IPS DF 4.7 (cell line): ENCODE measurements at regions not wholly inside any gene's neighbourhood (a gene's known extent, or its start where the extent isn't known, plus 50 kb on each side); places are given as distances from the start of the nearest gene placed in this dataset.
"Not testable (repeated sequence)": the region's sequence is repeated elsewhere in the genome, so short reads cannot be mapped to it uniquely, and the experiment has no call there.

Experiments used
- DNase-seq: peaks from one replicate; pipeline ENCODE4 v3.0.0-alpha.2; 2013; ENCODE audit warnings: low spot score; ENCODE audit errors: extremely low read depth

- DNase-seq: no peak
Observed at GRCh38 chr5:101662263-101662662, 633.8 kb downstream of the SLCO4C1 start.

GRCh38 chr5:101658433-101658832, 637.7 kb downstream of the SLCO4C1 start:
- DNase-seq: no peak

- DNase-seq: no peak
Observed at GRCh38 chr5:101653996-101654395, 642.1 kb downstream of the SLCO4C1 start.

DNA sequence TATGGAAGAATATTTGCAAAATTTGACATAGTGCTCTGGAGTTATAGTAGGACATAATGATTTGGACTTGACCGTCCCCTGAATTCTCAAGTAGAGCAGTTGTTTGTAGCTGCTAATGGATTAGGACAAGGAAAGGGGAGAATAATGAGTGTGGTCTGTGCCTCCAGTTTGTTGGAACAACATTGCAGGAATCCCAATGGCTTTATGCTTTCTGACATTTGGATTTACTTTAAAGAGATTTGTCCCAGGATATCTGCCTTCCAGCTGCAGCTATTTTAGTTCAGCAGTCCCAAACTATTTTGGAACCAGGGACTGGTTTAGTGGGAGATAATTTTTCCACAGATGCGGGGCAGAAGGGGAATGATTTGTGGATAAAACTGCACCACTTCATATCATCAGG, 648.2 kb downstream of the SLCO4C1 start:
- DNase-seq: no peak

DNA sequence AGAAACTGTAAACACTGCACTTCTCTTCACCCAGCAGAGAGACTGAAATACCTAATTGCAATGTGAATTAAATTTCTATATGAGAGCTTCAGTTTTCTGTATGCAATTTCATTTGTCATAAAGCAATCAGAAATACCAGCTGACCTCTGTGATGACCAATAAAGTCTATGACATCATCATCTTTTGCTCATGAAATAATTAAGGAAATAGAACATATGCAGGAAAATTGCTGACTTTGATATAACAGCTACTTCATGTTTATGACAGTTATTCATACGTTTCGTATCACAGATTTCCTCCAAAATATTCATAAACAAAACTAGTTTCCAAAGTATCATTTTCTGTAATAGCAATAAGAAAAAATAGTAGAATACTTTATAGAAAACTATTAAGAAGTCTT, 652.3 kb downstream of the SLCO4C1 start:
- DNase-seq: no peak

DNA sequence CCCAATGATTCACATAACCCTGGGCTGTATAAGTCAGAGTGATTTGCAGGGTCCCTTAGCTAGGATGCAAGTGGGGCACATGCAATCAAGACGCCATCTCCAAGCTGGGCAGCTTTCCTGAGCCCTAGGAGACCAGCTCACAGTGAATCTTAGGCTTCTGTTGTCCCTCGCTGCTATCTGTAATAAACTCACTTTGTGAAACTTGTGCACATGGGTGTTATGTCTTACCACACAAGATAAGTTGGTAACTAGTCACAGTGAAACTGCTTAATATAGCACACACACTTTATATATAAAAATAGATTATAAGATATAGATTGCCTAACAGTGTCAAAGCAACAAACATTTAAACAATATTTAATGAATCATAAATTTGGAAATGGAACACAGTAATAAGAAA, 658.5 kb downstream of the SLCO4C1 start:
- no peak for DNase-seq

DNA sequence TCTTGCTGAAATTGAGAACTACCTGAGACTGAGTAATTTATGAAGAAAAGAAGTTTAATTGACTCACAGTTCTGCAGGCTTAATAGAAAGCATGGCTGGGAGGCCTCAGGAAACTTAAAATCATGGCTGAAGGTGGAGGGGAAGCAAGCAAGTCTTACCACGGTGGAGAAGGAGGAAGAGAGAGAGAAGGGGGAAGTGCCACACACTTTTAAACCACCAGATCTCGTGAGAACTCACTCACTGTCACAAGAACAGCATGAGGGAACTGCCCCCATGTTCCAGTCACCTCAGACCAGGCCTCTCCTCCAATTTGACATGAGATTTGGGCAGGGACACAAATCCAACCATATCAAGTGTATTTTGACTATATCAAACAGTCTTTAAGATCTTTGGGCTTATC, 668.3 kb downstream of the SLCO4C1 start:
- not testable (repeated sequence) for DNase-seq

DNA sequence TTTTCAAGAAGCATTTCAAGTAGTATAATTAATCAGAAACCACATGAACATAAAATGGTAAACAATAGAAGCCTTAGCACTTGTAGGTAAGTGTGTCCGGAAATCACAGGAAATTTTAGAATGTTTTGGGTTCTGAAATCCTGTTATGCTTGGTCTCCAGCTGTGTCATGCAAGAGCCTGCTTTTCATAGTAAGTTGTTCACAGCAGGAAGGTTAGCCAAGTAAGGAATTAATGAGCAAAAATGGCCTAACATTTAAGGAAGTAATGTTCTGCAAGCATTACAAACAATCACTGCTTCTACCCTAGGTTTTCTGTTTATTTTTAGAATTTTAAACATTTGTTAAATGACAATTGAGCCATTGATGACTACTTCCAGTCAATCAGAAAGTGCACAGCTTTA, 669.5 kb downstream of the SLCO4C1 start:
- DNase-seq: peak; percentile 33

- DNase-seq: no peak
Observed at GRCh38 chr5:101611039-101611438, 685.0 kb downstream of the SLCO4C1 start.

DNA sequence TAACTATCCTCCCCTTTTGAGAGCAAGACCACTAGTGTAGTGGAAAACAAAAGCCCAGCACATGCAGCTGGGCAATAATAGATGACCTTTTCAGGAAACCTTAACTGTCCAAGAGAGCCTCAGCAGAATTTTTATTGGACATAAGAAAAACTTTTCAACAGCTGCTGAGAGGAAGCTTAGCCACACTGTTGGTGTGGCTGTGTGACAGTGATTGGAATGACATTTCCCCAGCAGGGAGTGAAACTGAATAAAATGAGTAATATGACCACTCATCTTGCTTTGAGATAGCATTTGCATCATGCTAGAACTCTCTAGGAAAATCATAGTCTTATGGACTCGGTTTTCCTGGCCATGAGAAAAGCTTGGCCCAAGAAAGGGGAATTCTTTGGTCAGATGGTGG, 687.8 kb downstream of the SLCO4C1 start:
- no peak for DNase-seq

DNA sequence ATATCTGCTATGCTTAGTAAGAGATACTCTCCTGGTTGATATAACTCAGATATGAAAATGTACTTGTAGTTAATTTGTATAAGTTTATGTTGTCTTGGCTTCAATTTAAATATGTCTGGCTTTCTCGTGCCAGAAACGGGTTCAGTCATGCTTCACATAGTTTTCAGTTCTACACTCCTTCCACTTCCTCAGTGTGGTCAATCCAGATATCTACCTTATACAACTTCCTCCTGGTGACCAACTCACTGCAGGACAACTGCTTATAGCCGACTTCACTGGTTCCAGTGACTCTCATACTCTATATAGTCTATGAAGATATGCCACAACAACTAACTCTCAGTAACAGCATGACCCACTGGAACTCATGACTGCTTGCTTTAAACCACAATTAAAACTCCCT, 690.4 kb downstream of the SLCO4C1 start:
- no peak for DNase-seq

GRCh38 chr5:101600614-101601013, 695.5 kb downstream of the SLCO4C1 start:
- DNase-seq: no peak

DNA sequence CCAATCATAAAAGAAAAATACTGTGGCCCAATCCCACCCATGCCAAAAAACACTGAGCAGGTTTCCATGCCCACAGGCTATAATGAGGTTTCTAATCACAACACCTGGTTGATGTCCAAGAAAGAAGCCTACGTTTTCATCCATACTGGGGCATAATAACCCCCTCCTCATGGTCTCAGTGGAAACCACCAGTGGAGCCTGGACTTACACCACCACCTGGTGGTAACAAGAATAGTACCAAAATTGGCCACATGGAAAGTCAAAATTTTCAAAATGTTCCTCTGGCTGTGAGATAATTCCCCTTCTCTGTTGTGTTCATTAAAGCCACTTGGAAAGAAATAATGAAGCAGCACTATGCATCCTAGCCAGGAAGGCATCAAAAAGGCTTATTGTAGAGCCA, 687.3 kb upstream of the ST8SIA4 start:
- no peak for DNase-seq

- no peak for DNase-seq
Observed at GRCh38 chr5:101585366-101585765, 682.3 kb upstream of the ST8SIA4 start.

- no peak for DNase-seq
Observed at GRCh38 chr5:101580591-101580990, 677.5 kb upstream of the ST8SIA4 start.

DNA sequence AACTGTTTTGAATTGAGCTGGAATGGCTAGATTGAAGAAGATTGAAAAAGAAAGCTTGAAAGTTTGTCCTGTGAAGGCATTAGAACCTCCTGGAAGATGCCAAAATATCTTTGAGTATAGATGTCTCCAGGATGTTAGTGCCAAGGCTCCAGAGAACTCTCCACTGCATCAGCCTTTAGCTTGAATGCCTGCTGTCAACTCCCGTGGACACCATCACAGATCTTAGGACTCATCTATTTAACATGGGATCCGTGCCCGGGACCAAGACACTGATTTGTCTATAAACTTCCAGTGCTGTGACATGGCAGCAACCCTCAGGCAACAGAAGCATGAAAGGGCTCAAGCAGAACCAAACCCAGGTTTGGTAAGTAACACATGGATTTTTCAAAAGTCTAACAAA, 670.9 kb upstream of the ST8SIA4 start:
- no peak for DNase-seq

- DNase-seq: peak; percentile 11
Observed at GRCh38 chr5:101561018-101561417, 657.9 kb upstream of the ST8SIA4 start.

- DNase-seq: no peak
Observed at GRCh38 chr5:101543780-101544179, 640.7 kb upstream of the ST8SIA4 start.

DNA sequence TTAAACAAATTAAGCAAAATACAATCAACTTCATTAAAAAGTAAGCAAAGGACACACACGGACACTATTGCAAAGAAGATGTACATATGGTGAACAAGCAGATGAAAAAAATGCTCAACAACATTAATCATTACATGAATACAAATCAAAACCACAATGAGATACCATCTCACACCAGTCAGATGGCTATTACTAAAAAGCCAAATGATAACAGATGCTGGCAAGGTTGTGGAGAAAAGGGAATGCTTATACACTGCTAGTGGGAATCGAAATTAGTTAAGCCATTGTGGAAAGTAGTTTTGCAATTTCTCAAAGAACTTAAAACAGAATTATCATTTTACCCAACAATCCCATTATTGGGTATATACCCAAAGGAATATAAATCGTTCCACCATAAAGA, 636.2 kb upstream of the ST8SIA4 start:
- no peak for DNase-seq

DNA sequence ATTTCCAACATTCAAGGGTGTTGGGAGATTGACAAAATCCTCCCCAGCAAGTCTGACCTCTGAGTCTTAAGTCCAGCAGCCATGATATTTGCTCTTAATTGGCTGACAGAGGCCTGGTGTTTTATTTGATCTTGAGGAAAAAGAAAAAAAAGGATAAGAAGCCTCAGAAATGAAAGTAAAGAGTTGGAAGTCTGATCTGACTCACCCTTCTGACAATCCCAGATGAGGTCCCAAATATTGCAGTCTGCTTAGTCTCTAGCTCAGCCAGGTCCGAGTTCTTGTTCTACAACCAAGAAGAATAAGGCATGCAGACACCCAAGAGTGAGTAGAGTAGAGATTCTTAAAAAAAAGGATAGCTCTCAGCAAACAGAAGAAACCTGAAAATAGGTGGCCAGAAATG, 632.5 kb upstream of the ST8SIA4 start:
- DNase-seq: no peak

DNA sequence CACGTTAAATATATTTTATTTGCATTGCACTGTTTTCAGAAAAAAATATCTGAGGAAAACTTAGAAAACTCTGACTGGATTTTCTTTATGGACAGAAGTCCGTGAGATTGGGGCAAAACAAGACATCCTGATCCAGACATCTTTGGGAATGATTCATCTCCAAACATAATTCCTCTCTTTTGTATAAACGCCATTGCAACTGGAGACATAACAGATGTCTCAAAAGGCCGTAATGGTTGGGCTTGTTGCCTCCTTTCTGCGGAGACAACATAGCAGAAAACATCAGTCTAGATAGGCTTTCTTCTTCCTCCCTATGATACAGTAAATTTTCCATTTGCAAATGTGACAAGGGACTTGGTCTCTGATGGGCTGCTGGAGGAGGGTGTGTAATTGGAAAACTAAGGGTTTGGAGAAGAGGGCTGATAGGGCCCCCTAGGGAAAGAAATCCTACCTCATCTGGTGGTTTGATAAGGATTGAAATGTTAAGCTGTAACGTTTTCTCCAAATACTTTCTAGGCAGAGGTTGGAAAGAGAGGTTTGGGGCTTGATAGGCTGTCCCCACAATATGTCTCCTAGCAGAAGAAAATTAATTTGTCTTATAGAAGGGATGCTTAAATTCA, 631.5 kb upstream of the ST8SIA4 start:
- no peak for DNase-seq

DNA sequence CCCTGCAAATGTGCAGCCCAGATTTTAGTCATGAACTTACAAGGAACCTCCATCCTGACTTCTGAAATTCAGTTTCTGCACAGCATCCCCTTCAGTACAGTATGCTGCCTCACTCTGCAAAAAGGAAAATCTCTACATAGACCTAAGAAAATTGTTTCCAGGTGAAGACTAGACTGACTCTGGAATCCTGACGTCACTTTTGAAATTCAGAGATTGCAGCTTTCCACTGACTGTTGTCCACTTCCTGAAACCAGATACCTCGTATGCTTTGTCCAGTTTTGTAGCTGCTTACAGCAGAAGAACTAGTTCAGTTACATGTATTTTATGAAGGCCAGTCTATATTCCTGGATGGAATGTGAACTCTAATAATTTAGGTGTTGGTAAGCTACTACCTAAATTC, 629.3 kb upstream of the ST8SIA4 start:
- DNase-seq: no peak

DNA sequence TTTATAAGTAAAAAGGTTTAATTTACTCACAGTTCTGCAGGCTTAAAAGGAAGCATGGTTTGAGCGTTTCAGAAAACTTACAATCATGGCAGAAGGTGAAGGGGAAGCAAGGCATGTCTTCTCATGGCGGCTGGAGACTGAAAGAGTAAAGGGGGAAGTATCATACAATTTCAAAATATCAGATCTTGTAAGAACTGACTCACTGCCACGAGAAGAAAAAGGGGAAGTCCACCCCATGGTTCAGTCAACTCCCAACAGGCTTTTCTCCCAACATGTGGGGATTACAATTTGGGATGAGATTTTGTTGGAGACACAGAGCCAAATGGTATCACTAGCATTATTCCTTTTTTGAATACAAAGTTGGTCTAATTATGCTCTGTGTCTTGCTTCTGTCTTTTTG, 627.9 kb upstream of the ST8SIA4 start:
- no peak for DNase-seq

DNA sequence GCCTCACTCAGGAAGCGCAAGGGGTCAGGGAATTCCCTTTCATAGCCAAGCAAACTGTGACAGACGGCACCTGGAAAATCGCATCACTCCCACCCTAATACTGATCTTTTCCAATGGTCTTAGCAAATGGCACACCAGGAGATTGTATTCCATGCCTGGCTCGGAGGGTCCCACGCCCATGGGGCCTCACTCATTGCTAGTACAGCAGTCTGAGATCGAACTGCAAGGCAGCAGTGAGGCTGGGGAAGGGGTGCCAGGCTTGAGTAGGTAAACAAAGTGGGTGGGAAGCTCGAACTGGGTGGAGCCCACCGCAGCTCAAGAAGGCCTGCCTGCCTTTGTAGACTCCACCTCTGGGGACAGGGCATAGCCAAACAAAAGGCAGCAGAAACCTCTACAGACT, 626.0 kb upstream of the ST8SIA4 start:
- not testable (repeated sequence) for DNase-seq
